ENCODE measurements at regions not wholly inside any gene's neighbourhood (a gene's known extent, or its start where the extent isn't known, plus 50 kb on each side); places are given as distances from the start of the nearest gene placed in this dataset.

DNA sequence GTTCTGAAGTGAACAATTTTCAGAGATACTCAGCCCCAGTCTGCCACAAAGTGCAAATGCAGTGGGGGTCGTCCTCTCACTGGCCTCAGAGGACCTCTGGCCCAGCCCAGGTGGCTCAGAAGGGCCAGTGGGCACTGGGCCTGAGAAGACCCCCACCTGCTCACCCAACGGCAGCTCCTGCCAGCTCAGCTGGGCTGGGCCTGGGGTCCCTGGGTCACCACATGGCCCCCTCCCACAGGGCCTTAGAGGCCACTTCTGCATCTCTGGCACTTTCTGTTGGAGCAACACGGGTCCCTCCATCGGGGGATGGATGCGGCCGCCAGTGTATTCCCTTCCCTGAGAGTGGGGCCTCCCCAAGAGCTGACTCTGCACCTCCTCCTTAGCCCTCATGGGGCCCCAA, 262.7 kb upstream of the KCNH8 start:
- 99% methylated on average over 6 of the region's 6 CpGs for WGBS
- DNase-seq (ENCODE audit: low read depth in 6 of 9, low spot score in 9 of 9), result no peak
- no peaks in the 10 kb centered on the region for H3K27me3 ChIP-seq (ENCODE audit: control insufficient read depth in 2 of 2, insufficient read depth in 1 of 2, low read length in 1 of 2)
- H3K27ac ChIP-seq (ENCODE audit: low read depth in 1 of 2, low read length in 1 of 2), result peak overlapping the region in 1 of 2 donors; percentile 55
- H3K36me3 ChIP-seq (ENCODE audit: control insufficient read depth in 2 of 2, insufficient read depth in 2 of 2, low read length in 1 of 2), result peaks cover 0 to 3% of the 10 kb centered on the region in 2 donors
- H3K9me3 ChIP-seq (ENCODE audit: control insufficient read depth in 2 of 2, insufficient read depth in 1 of 2, low read length in 1 of 2), result peaks cover 0 to 5% of the 10 kb centered on the region in 2 donors
- peaks cover 26 to 43% of the 10 kb centered on the region in 2 donors for H3K4me1 ChIP-seq (ENCODE audit: control insufficient read depth in 2 of 2, insufficient read depth in 2 of 2, low read length in 2 of 2)
- H3K4me3 ChIP-seq (ENCODE audit: low read length in 2 of 2), result no peak overlapping the region

DNA sequence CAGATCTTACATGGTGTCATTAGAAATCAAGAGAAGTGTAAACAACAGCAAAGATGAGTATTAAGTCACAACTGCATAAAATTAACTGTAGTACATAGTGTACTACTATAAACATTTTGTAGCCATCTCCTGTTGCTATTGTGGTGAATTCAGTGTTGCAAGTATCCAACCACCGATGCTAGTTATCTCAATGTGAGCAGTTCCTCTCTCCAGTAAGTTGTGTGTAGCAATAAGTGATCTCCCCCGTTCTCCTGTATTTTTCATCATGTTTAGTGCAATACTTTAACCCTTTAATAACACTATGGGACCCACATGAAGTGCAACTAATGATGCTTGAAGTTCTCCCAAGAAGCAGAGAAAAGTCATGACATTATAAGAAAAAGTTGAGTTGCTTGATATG, 264.7 kb upstream of the KCNH8 start:
- Histone ChIP-seq H3K27ac (ENCODE audit: low read depth in 1 of 2, low read length in 1 of 2) (peak overlapping the region in 1 of 2 donors; percentile 42), H3K9me3 (ENCODE audit: control insufficient read depth in 2 of 2, insufficient read depth in 1 of 2, low read length in 1 of 2) (peaks cover 0 to 5% of the 10 kb centered on the region in 2 donors), H3K4me3 (ENCODE audit: low read length in 2 of 2) (no peak overlapping the region), H3K4me1 (ENCODE audit: control insufficient read depth in 2 of 2, insufficient read depth in 2 of 2, low read length in 2 of 2) (peaks cover 18 to 36% of the 10 kb centered on the region in 2 donors), H3K27me3 (ENCODE audit: control insufficient read depth in 2 of 2, insufficient read depth in 1 of 2, low read length in 1 of 2) (no peaks in the 10 kb centered on the region), H3K36me3 (ENCODE audit: control insufficient read depth in 2 of 2, insufficient read depth in 2 of 2, low read length in 1 of 2) (peaks cover 0 to 3% of the 10 kb centered on the region in 2 donors)
- peak in 1 of 9 donors; percentile 57 for DNase-seq (ENCODE audit: low read depth in 6 of 9, low spot score in 9 of 9)
- 48% methylated on average over 2 of the region's 2 CpGs for WGBS

DNA sequence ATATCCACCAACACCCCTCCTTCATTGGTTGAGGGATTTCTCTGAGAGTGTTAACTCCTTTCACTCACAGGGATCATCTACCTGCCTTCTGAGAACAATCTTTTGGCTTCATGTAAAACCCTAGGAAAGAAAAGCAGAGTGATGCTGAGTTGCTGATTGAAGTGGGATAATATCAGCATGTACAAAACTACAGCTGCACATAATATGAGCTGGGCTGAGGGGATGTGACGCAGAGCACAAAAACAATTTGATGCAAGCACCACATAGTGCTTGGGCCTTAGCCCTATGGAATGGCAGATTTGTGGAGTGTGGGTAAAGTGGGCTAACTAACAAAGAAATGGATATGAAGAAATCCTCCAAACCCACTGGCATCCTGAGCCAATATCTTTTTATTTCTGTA, 267.6 kb upstream of the KCNH8 start:
- Histone ChIP-seq H3K27me3 (ENCODE audit: control insufficient read depth in 2 of 2, insufficient read depth in 1 of 2, low read length in 1 of 2) (no peaks in the 10 kb centered on the region), H3K9me3 (ENCODE audit: control insufficient read depth in 2 of 2, insufficient read depth in 1 of 2, low read length in 1 of 2) (peaks cover 0 to 3% of the 10 kb centered on the region in 2 donors), H3K27ac (ENCODE audit: low read depth in 1 of 2, low read length in 1 of 2) (peak overlapping the region; percentile 91 to 98), H3K4me1 (ENCODE audit: control insufficient read depth in 2 of 2, insufficient read depth in 2 of 2, low read length in 2 of 2) (peaks cover 8 to 21% of the 10 kb centered on the region in 2 donors), H3K36me3 (ENCODE audit: control insufficient read depth in 2 of 2, insufficient read depth in 2 of 2, low read length in 1 of 2) (peaks cover 0 to 1% of the 10 kb centered on the region in 2 donors), H3K4me3 (ENCODE audit: low read length in 2 of 2) (no peak overlapping the region)
- DNase-seq (ENCODE audit: low read depth in 6 of 9, low spot score in 9 of 9), result peak in 4 of 9 donors; percentile 55 to 83 (median 66)
- WGBS, result 38% methylated on average over 1 of the region's 1 CpG

DNA sequence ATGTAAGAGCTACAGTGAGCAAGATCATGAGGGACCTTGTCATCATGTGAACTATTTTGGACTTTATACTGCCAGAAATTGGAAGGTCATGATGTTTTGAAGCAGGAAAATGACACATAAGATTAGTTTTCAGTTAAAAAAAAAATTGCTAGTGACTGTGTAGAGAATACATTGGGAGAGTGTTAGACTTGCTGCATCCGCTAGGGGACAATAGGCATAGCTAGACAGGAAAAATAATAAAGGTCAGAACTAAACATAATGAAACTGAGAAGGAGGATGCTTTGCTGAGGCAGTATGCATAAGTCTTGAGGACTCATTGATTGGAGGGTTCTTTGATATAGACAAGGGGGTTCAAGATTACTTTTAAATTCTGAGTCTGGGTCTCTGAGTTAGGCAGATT, 275.8 kb upstream of the KCNH8 start:
- 97% methylated on average over 1 of the region's 1 CpG for WGBS
- H3K27ac ChIP-seq (ENCODE audit: low read depth in 1 of 2, low read length in 1 of 2), result no peak overlapping the region
- no peak overlapping the region for H3K4me3 ChIP-seq (ENCODE audit: low read length in 2 of 2)

DNA sequence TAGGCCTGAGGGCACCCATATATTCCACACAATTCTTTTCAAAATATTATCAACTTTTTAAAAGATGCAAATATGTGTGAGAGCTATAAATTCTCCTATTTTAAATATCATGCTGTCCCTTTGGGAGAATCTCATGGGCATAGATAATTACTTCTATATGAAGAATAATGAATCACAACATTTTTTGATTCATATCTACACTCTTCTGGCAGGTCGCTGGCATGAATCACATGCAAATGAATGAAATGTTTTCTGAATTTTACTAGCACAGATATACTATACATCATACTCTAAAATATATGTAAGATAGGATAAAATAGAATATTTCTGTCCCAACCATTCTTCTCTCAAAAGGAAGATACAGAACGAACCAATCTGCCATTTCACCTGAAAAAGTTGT, 277.7 kb upstream of the KCNH8 start:
- H3K4me3 ChIP-seq (ENCODE audit: low read length in 2 of 2), result no peak overlapping the region
- H3K9me3 ChIP-seq (ENCODE audit: control insufficient read depth in 2 of 2, insufficient read depth in 1 of 2, low read length in 1 of 2), result peaks cover 0 to 14% of the 10 kb centered on the region in 2 donors
- WGBS, result 92% methylated on average over 2 of the region's 2 CpGs
- DNase-seq (ENCODE audit: low read depth in 6 of 9, low spot score in 9 of 9), result no peak
- H3K27ac ChIP-seq (ENCODE audit: low read depth in 1 of 2, low read length in 1 of 2), result no peak overlapping the region
- peaks cover 0 to 15% of the 10 kb centered on the region in 2 donors for H3K4me1 ChIP-seq (ENCODE audit: control insufficient read depth in 2 of 2, insufficient read depth in 2 of 2, low read length in 2 of 2)
- H3K27me3 ChIP-seq (ENCODE audit: control insufficient read depth in 2 of 2, insufficient read depth in 1 of 2, low read length in 1 of 2), result no peaks in the 10 kb centered on the region
- H3K36me3 ChIP-seq (ENCODE audit: control insufficient read depth in 2 of 2, insufficient read depth in 2 of 2, low read length in 1 of 2), result peaks cover 5 to 6% of the 10 kb centered on the region in 2 donors

More for the DNA sequence above, 275.8 kb upstream of the KCNH8 start:
- Histone ChIP-seq H3K27me3 (ENCODE audit: control insufficient read depth in 2 of 2, insufficient read depth in 1 of 2, low read length in 1 of 2) (no peaks in the 10 kb centered on the region), H3K9me3 (ENCODE audit: control insufficient read depth in 2 of 2, insufficient read depth in 1 of 2, low read length in 1 of 2) (peaks cover 0 to 9% of the 10 kb centered on the region in 2 donors), H3K4me1 (ENCODE audit: control insufficient read depth in 2 of 2, insufficient read depth in 2 of 2, low read length in 2 of 2) (peaks cover 0 to 12% of the 10 kb centered on the region in 2 donors), H3K36me3 (ENCODE audit: control insufficient read depth in 2 of 2, insufficient read depth in 2 of 2, low read length in 1 of 2) (peaks cover 2 to 3% of the 10 kb centered on the region in 2 donors)
- no peak for DNase-seq (ENCODE audit: low read depth in 6 of 9, low spot score in 9 of 9)

DNA sequence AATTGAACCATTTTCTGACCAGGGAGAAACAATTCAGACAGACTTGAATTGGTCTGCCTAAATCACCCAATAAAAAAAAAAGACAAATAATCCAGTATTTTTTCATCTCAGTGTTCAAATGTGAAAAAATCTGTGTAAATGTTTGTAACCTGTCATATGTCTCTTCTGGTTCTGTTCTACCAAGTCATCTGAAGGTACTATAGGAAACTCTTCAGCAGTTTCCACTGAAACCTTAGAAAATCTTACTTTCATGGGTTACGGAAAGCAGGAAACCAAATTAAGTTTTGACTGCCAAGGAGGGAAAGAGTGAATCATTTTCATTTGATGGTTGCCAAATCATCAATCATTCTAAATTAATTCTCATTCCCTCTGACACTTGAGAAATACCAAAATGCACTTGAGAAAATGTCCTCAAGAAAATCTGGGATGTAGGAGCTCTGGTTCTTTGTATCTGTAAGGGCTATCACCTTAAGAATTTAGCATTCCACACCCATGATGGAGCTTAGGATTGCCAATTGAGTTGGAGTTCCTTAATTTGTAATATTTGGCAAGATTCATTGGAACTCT, 278.2 kb upstream of the KCNH8 start:
- DNase-seq (ENCODE audit: low read depth in 6 of 9, low spot score in 9 of 9), result no peak
- no peaks in the 10 kb centered on the region for H3K27me3 ChIP-seq (ENCODE audit: control insufficient read depth in 2 of 2, insufficient read depth in 1 of 2, low read length in 1 of 2)
- H3K27ac ChIP-seq (ENCODE audit: low read depth in 1 of 2, low read length in 1 of 2), result no peak overlapping the region
- WGBS, result 74% methylated on average over 1 of the region's 1 CpG
- no peak overlapping the region for H3K4me3 ChIP-seq (ENCODE audit: low read length in 2 of 2)
- H3K4me1 ChIP-seq (ENCODE audit: control insufficient read depth in 2 of 2, insufficient read depth in 2 of 2, low read length in 2 of 2), result peaks cover 0 to 15% of the 10 kb centered on the region in 2 donors
- H3K9me3 ChIP-seq (ENCODE audit: control insufficient read depth in 2 of 2, insufficient read depth in 1 of 2, low read length in 1 of 2), result peaks cover 0 to 14% of the 10 kb centered on the region in 2 donors
- H3K36me3 ChIP-seq (ENCODE audit: control insufficient read depth in 2 of 2, insufficient read depth in 2 of 2, low read length in 1 of 2), result peaks cover 5 to 6% of the 10 kb centered on the region in 2 donors

DNA sequence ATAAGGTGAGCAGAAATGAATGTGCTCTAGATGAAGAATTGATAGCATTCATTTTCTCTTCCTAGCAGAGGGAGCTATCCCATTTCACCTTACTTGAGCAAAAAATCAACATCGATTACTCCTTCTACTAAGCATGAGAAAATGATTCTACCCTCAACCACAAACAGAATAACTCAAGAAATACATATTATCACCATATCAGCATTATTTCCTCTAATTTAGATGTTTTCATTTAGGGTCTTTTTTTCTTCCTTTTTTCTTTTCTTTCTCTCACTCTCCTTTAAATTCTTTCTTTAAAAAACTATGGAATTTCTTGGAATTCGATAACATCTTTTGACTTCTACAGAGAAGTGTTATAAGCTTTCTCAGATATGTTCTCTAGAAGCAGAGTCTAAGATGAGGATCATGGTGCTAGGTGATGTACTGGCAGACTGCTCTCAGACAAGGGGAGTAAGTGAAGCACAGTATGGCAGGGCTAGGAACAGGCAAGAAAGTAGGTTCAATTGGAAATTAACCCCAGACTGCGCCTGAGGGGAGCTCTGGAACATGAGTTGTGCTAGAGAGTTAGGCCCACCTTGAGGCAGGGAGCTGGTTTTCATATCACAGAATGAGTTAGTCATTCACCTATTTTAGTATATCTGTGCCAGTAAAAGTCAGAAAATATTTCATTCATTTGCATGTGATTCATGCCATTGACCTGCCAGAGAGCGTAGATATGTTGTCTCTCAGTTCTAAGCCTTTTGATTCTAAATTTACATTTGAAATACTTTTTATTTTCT, 279.2 kb upstream of the KCNH8 start:
- Histone ChIP-seq H3K27ac (ENCODE audit: low read depth in 1 of 2, low read length in 1 of 2) (peak overlapping the region in 1 of 2 donors; percentile 64), H3K4me1 (ENCODE audit: control insufficient read depth in 2 of 2, insufficient read depth in 2 of 2, low read length in 2 of 2) (peaks cover 4 to 19% of the 10 kb centered on the region in 2 donors), H3K9me3 (ENCODE audit: control insufficient read depth in 2 of 2, insufficient read depth in 1 of 2, low read length in 1 of 2) (peaks cover 0 to 14% of the 10 kb centered on the region in 2 donors), H3K36me3 (ENCODE audit: control insufficient read depth in 2 of 2, insufficient read depth in 2 of 2, low read length in 1 of 2) (peaks cover 5 to 6% of the 10 kb centered on the region in 2 donors), H3K4me3 (ENCODE audit: low read length in 2 of 2) (no peak overlapping the region), H3K27me3 (ENCODE audit: control insufficient read depth in 2 of 2, insufficient read depth in 1 of 2, low read length in 1 of 2) (no peaks in the 10 kb centered on the region)
- WGBS, result 95% methylated on average over 4 of the region's 4 CpGs
- no peak for DNase-seq (ENCODE audit: low read depth in 6 of 9, low spot score in 9 of 9)

DNA sequence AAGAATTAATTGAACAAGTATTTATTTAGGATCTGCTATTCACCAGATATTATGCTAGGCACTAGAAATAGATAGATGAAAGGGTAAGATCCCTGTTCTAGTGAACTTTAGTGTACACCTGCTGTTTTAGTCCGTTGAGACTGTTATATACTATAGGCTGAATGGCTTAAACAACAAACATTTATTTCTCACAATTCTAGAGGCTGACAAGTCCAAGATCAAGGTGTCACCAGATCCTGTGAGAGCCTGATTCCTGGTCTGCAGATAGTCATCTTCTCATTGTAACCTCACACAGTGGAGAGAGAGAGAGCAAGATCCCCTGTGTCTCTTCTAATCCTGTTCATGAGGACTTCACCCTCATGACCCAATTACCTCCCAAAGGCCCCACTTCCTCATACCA, 281.4 kb upstream of the KCNH8 start:
- Histone ChIP-seq H3K4me1 (ENCODE audit: control insufficient read depth in 2 of 2, insufficient read depth in 2 of 2, low read length in 2 of 2) (peaks cover 11 to 24% of the 10 kb centered on the region in 2 donors), H3K27ac (ENCODE audit: low read depth in 1 of 2, low read length in 1 of 2) (peak overlapping the region; percentile 55 to 96), H3K4me3 (ENCODE audit: low read length in 2 of 2) (no peak overlapping the region), H3K9me3 (ENCODE audit: control insufficient read depth in 2 of 2, insufficient read depth in 1 of 2, low read length in 1 of 2) (peaks cover 1 to 10% of the 10 kb centered on the region in 2 donors), H3K27me3 (ENCODE audit: control insufficient read depth in 2 of 2, insufficient read depth in 1 of 2, low read length in 1 of 2) (no peaks in the 10 kb centered on the region), H3K36me3 (ENCODE audit: control insufficient read depth in 2 of 2, insufficient read depth in 2 of 2, low read length in 1 of 2) (peaks cover 3 to 10% of the 10 kb centered on the region in 2 donors)
- 22% methylated on average over 1 of the region's 1 CpG for WGBS
- DNase-seq (ENCODE audit: low read depth in 6 of 9, low spot score in 9 of 9), result peak in 3 of 9 donors; percentile 54 to 72 (median 54)

Data from thymus (tissue), 11 donors.